GM23338 (cell line): ENCODE measurements at regions not wholly inside any gene's neighbourhood (a gene's known extent, or its start where the extent isn't known, plus 50 kb on each side); places are given as distances from the start of the nearest gene placed in this dataset.

ENCODE experiments used
- EZH2phosphoT487 ChIP-seq: fragments of 200-600 bp; sonication (generic); IDR thresholded peaks from one replicate; pipeline ENCODE4 v1.8.1; 2018; ENCODE audit warnings: antibody characterized with exemption; ENCODE audit not compliant: unreplicated experiment
- JUNB ChIP-seq: IDR thresholded peaks from one replicate; pipeline ENCODE4 v1.6.1; 2016; ENCODE audit warnings: antibody characterized with exemption; ENCODE audit not compliant: unreplicated experiment
- POLR2AphosphoS5 ChIP-seq: IDR thresholded peaks from 2 replicates; pipeline ENCODE4 v1.6.1; 2016; ENCODE audit warnings: antibody characterized with exemption, low read depth
- TF ChIP-seq, protein P1 (sequence below), 2 experiments: fragments of 200-600 bp in 1 of 2; sonication (generic) in 1 of 2; conservative IDR thresholded peaks; 2 replicates each; pipeline versions ENCODE4 v1.5.1 to v1.6.1; 2016 to 2017; ENCODE audit warnings: antibody characterized with exemption in 2 of 2, low read depth in 2 of 2, mild to moderate bottlenecking in 2 of 2, moderate library complexity in 1 of 2
- TF ChIP-seq, protein P2 (sequence below): IDR thresholded peaks from one replicate; pipeline ENCODE4 v1.6.1; 2018; ENCODE audit warnings: antibody characterized with exemption; ENCODE audit not compliant: unreplicated experiment
- TF ChIP-seq, protein P3 (sequence below): IDR thresholded peaks from 2 replicates; pipeline ENCODE4 v1.6.1; 2016; ENCODE audit warnings: antibody characterized with exemption

DNA sequence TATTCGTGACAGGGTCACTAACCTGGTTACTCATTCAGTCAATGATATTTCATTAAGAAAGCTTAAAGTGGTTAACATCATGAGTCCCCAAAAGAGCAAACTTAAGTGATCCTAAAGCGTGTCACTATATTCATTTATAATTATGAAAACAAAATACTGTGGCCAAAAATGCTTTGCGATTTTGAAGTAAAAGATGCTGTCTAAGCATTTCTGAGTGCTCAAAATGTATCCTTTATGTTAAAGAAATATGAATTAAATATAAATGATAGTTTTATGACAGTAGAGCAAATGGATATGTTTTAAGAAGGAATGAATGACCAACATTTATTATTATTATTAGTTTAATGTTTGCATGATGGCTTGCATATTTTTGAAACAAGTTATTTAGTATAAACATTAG is 72.6 kb upstream of the CDC42EP3 start:
- TF ChIP-seq, protein P1, sequence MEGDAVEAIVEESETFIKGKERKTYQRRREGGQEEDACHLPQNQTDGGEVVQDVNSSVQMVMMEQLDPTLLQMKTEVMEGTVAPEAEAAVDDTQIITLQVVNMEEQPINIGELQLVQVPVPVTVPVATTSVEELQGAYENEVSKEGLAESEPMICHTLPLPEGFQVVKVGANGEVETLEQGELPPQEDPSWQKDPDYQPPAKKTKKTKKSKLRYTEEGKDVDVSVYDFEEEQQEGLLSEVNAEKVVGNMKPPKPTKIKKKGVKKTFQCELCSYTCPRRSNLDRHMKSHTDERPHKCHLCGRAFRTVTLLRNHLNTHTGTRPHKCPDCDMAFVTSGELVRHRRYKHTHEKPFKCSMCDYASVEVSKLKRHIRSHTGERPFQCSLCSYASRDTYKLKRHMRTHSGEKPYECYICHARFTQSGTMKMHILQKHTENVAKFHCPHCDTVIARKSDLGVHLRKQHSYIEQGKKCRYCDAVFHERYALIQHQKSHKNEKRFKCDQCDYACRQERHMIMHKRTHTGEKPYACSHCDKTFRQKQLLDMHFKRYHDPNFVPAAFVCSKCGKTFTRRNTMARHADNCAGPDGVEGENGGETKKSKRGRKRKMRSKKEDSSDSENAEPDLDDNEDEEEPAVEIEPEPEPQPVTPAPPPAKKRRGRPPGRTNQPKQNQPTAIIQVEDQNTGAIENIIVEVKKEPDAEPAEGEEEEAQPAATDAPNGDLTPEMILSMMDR (conservative IDR thresholded peaks at IDR 0.05; ENCODE audit: low read depth in 2 of 2) = no peak
- TF ChIP-seq EZH2phosphoT487 = no peak
- TF ChIP-seq, protein P2, sequence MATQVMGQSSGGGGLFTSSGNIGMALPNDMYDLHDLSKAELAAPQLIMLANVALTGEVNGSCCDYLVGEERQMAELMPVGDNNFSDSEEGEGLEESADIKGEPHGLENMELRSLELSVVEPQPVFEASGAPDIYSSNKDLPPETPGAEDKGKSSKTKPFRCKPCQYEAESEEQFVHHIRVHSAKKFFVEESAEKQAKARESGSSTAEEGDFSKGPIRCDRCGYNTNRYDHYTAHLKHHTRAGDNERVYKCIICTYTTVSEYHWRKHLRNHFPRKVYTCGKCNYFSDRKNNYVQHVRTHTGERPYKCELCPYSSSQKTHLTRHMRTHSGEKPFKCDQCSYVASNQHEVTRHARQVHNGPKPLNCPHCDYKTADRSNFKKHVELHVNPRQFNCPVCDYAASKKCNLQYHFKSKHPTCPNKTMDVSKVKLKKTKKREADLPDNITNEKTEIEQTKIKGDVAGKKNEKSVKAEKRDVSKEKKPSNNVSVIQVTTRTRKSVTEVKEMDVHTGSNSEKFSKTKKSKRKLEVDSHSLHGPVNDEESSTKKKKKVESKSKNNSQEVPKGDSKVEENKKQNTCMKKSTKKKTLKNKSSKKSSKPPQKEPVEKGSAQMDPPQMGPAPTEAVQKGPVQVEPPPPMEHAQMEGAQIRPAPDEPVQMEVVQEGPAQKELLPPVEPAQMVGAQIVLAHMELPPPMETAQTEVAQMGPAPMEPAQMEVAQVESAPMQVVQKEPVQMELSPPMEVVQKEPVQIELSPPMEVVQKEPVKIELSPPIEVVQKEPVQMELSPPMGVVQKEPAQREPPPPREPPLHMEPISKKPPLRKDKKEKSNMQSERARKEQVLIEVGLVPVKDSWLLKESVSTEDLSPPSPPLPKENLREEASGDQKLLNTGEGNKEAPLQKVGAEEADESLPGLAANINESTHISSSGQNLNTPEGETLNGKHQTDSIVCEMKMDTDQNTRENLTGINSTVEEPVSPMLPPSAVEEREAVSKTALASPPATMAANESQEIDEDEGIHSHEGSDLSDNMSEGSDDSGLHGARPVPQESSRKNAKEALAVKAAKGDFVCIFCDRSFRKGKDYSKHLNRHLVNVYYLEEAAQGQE = no peak
- no peak for TF ChIP-seq JUNB
- no peak for TF ChIP-seq POLR2AphosphoS5
- TF ChIP-seq, protein P3, sequence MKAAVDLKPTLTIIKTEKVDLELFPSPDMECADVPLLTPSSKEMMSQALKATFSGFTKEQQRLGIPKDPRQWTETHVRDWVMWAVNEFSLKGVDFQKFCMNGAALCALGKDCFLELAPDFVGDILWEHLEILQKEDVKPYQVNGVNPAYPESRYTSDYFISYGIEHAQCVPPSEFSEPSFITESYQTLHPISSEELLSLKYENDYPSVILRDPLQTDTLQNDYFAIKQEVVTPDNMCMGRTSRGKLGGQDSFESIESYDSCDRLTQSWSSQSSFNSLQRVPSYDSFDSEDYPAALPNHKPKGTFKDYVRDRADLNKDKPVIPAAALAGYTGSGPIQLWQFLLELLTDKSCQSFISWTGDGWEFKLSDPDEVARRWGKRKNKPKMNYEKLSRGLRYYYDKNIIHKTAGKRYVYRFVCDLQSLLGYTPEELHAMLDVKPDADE = no peak
